Mucosa of descending colon (tissue), 3 donors: ENCODE measurements at regions not wholly inside any gene's neighbourhood (a gene's known extent, or its start where the extent isn't known, plus 50 kb on each side); places are given as distances from the start of the nearest gene placed in this dataset.

ENCODE experiments used
- ATAC-seq: fragments of 200-7000 bp; cut with Tn5 transposase; one replicate; pipeline ENCODE4 v1.9.1; 2020; ENCODE audit warnings: mild to moderate bottlenecking, moderate library complexity
- DNase-seq, 3 donors: peaks; one replicate each; pipeline ENCODE4 v3.0.0-alpha.2; 2020
- H3K36me3 ChIP-seq: fragments of 200-600 bp; one replicate; pipeline ENCODE4 v1.8.0; 2021; ENCODE audit warnings: low read depth, mild to moderate bottlenecking
- H3K4me1 ChIP-seq: fragments of 200-600 bp; one replicate; pipeline ENCODE4 v1.8.0; 2021; ENCODE audit warnings: low read depth, mild to moderate bottlenecking
- H3K4me3 ChIP-seq: fragments of 200-600 bp; one replicate; pipeline ENCODE4 v1.8.0; 2021; ENCODE audit warnings: mild to moderate bottlenecking
- H3K9me3 ChIP-seq: fragments of 200-600 bp; one replicate; pipeline ENCODE4 v1.8.0; 2021; ENCODE audit warnings: mild to moderate bottlenecking
- intact Hi-C, 2 donors: fragments of 100-400 bp; cut with DNase I in 1 of 2; cut with micrococcal nuclease in 1 of 2; formaldehyde crosslinking; loops; one replicate each; pipeline versions ENCODE4 v1.11.0 to v1.11.1; 2022; cut with DNase I, micrococcal nuclease
- TF ChIP-seq, protein P1 (sequence below): fragments of 200-600 bp; IDR thresholded peaks from one replicate; pipeline ENCODE4 v1.8.0; 2022; ENCODE audit warnings: antibody characterized with exemption, mild to moderate bottlenecking
- donor health status: DM: no; HTN: no; CAD: no; lungs with moderate emphysema.
- donor health status: DM: no; HTN: no; CAD: no.
- donor health status: DM: no; HTN: yes; CAD: no.

DNA sequence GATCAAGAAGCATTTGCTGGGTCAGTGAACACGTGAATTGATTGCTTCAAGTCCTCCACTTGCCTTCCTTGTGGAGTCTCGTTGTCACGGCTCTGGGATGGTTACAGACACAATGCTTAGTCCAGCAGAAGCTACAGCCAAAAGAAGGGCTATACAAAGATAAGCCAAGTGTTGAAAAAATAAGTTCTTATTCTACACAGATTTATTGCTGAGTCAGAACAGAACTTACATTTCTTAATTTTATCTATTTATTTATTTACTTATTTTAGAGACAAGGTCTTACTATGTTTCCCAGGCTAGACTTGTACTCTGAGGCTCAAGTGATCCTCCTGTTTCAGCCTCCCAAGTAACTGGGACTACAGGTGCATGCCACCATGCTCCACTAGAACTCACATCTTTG, 199.0 kb downstream of the MYLK4 start:
- DNase-seq (no peak), ATAC-seq (no peak)
- intact Hi-C loops, result no loop called here
- Histone ChIP-seq H3K4me1 (no peaks in the 10 kb centered on the region), H3K4me3 (no peak overlapping the region), H3K36me3 (no peaks in the 10 kb centered on the region), H3K9me3 (no peaks in the 10 kb centered on the region)
- TF ChIP-seq, protein P1, sequence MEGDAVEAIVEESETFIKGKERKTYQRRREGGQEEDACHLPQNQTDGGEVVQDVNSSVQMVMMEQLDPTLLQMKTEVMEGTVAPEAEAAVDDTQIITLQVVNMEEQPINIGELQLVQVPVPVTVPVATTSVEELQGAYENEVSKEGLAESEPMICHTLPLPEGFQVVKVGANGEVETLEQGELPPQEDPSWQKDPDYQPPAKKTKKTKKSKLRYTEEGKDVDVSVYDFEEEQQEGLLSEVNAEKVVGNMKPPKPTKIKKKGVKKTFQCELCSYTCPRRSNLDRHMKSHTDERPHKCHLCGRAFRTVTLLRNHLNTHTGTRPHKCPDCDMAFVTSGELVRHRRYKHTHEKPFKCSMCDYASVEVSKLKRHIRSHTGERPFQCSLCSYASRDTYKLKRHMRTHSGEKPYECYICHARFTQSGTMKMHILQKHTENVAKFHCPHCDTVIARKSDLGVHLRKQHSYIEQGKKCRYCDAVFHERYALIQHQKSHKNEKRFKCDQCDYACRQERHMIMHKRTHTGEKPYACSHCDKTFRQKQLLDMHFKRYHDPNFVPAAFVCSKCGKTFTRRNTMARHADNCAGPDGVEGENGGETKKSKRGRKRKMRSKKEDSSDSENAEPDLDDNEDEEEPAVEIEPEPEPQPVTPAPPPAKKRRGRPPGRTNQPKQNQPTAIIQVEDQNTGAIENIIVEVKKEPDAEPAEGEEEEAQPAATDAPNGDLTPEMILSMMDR, result no peak

DNA sequence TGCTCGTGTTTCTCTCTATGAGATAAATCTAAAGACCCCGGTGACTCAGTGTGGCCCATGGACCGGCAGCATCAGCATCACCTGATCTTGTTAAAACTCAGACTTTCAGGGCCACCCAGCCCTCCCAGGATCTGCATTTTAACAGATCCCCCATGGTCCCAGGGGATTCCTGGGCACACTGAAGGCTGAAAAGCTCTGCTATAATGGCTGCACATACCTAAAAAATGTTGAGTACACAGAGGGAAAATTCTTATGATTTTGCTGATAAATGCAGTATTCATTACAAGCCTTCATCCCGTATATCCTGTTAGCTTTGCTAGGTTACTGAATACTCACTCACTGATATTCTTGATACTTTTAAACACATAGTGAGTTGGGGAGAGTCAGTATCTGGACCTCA, 200.5 kb downstream of the MYLK4 start:
- H3K4me3 ChIP-seq, result no peak overlapping the region
- no peaks in the 10 kb centered on the region for H3K9me3 ChIP-seq
- TF ChIP-seq, protein P1, result no peak
- intact Hi-C loops, result no loop called here
- H3K4me1 ChIP-seq, result no peaks in the 10 kb centered on the region
- ATAC-seq, result no peak
- DNase-seq, result no peak
- H3K36me3 ChIP-seq, result no peaks in the 10 kb centered on the region

DNA sequence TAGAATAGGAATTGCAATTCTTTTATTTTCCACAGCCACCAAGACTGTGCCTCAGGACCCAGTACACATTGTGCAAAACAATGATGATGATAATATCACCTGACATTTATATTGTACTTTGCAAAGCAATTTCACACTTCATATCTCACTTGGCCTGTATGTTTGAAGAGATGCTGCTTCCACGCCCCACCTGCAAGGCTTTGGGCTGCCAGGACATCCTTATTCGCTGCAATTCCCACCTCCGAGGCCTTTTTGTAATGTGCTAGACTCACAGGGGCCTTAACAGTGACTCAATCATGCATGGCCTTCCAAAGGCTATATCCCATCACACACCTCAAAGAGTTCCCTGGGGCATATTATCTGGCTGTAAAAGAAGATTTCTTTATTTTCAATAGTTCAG, 200.9 kb downstream of the MYLK4 start:
- no peak for DNase-seq
- TF ChIP-seq, protein P1, result no peak
- Histone ChIP-seq H3K4me1 (no peaks in the 10 kb centered on the region), H3K4me3 (no peak overlapping the region), H3K36me3 (no peaks in the 10 kb centered on the region), H3K9me3 (no peaks in the 10 kb centered on the region)
- intact Hi-C loops, result no loop called here
- ATAC-seq, result no peak

DNA sequence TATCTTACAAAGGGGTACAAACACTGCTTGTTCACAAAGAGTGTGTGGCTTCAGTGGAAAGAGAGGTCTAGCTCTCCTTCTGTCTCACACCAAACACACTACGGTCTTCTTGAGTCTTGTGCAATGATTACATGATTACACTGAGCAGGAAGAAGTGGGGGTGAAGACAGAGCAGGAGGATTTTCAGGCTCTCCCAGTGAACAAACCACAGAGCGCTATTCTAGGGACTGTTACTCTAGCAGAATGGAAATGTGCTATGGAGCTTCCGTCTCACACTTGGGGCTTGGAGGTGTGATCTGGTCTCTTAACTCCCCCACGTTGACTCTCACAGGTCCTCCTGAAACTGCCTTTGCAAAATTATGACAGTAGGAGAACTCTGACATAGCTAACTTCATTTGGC, 203.4 kb downstream of the MYLK4 start:
- DNase-seq, result no peak
- no peak overlapping the region for H3K4me3 ChIP-seq
- no peaks in the 10 kb centered on the region for H3K9me3 ChIP-seq
- no peak for ATAC-seq
- intact Hi-C loops, result no loop called here
- TF ChIP-seq, protein P1, result no peak
- no peaks in the 10 kb centered on the region for H3K36me3 ChIP-seq
- H3K4me1 ChIP-seq, result no peaks in the 10 kb centered on the region

DNA sequence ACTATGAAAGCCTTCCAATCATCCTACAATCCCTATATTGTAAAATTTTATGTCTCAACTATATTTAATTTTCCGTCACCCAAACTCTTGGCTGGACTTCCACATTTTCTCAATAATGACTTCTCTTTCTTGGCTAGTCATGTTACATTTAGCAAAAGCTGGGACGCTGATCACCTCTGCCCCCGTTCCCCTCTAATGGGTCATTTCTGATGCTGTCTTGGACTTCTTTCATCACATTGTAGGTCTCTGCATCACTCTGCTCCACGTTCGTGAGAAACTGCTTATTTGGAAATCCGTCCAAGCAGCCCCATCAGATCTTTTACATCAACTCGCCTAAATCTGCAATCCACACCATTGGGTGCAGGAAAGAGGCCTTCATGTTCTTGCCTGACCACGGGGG, 203.8 kb downstream of the MYLK4 start:
- intact Hi-C loops, result no loop called here
- ATAC-seq (no peak), DNase-seq (no peak)
- TF ChIP-seq, protein P1, result no peak
- no peaks in the 10 kb centered on the region for H3K4me1 ChIP-seq
- H3K36me3 ChIP-seq, result no peaks in the 10 kb centered on the region
- H3K4me3 ChIP-seq, result no peak overlapping the region
- no peaks in the 10 kb centered on the region for H3K9me3 ChIP-seq

DNA sequence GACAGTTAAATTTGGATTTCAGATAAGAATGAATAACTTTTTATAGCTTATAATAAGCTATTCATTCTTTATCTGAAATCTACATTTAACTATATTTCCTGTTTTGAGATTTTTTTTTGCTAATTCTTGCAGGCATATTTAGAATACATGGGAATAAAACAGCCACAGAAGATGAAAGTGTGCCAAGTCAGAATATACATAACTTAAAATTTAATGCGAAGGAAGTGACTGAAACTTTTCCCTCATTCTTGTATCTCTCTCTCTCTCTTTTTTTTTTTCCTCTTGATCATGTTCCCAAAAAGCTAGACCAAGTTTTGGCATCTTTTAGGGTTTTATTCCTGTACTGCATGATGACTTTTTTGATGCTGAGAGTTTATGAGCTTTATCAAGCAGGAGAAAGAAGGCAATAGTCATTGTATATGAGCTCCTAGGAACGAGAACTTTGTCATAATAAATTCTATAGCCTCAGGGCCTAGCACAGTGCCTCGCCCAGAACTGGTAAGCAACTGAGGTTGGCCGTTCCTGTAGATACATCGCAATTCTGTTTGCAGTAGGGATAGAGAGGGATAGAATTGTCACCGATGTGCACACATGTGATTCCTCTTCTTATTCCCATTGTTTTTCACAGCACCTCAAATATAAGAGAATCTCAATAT, 205.2 kb downstream of the MYLK4 start:
- ATAC-seq, result no peak
- Histone ChIP-seq H3K36me3 (no peaks in the 10 kb centered on the region), H3K9me3 (no peaks in the 10 kb centered on the region), H3K4me3 (no peak overlapping the region), H3K4me1 (no peaks in the 10 kb centered on the region)
- TF ChIP-seq, protein P1, result no peak
- intact Hi-C loops, result no loop called here
- no peak for DNase-seq
